Loucy (cell line): ENCODE measurements at regions not wholly inside any gene's neighbourhood (a gene's known extent, or its start where the extent isn't known, plus 50 kb on each side); places are given as distances from the start of the nearest gene placed in this dataset.

ENCODE experiments used
- EZH2phosphoT487 ChIP-seq: fragments of 200-600 bp; IDR thresholded peaks from 2 replicates; pipeline ENCODE4 v1.6.1; 2018; ENCODE audit warnings: antibody characterized with exemption, mild to moderate bottlenecking, moderate library complexity, borderline replicate concordance
- TF ChIP-seq, protein P1 (sequence below): fragments of 200-600 bp; sonication (generic); conservative IDR thresholded peaks from 2 replicates; pipeline ENCODE4 v1.5.1; 2014; ENCODE audit warnings: mild to moderate bottlenecking, antibody characterized with exemption, low read length

DNA sequence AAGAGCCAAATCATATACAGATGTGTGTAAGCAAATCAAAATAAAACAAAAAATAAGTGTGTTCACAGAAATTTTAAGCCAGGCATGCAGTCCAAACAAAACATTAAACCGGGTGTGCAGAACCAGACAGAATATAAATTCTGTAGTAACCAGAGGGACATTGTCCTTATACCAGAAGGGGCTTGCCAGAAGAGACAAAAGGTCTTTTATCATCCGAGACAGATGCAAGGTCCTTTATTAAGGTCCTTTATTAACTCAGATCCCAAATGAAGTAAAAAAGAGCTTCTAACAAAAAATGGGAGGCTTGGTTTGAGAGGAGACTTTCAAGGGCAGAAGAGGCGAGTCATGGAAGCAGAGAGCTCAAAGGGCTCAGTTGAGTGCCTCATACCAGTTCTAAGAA is 59.2 kb downstream of the RGS12 start:
- TF ChIP-seq, protein P1, sequence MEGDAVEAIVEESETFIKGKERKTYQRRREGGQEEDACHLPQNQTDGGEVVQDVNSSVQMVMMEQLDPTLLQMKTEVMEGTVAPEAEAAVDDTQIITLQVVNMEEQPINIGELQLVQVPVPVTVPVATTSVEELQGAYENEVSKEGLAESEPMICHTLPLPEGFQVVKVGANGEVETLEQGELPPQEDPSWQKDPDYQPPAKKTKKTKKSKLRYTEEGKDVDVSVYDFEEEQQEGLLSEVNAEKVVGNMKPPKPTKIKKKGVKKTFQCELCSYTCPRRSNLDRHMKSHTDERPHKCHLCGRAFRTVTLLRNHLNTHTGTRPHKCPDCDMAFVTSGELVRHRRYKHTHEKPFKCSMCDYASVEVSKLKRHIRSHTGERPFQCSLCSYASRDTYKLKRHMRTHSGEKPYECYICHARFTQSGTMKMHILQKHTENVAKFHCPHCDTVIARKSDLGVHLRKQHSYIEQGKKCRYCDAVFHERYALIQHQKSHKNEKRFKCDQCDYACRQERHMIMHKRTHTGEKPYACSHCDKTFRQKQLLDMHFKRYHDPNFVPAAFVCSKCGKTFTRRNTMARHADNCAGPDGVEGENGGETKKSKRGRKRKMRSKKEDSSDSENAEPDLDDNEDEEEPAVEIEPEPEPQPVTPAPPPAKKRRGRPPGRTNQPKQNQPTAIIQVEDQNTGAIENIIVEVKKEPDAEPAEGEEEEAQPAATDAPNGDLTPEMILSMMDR, result no peak
- TF ChIP-seq EZH2phosphoT487, result no peak
